ENCODE measurements at regions not wholly inside any gene's neighbourhood (a gene's known extent, or its start where the extent isn't known, plus 50 kb on each side); places are given as distances from the start of the nearest gene placed in this dataset.
A peak's percentile ranks its signal among the peaks of the same experiment; 100 is the strongest.
"Not testable (repeated sequence)": the region's sequence is repeated elsewhere in the genome, so short reads cannot be mapped to it uniquely, and the experiment has no call there.

- FAIRE-seq, result peak; percentile 56
Observed at GRCh38 chr6:8175046-8175777, 72.9 kb upstream of the EEF1E1 start.

GRCh38 chr6:8174571-8174970 lies 72.2 kb upstream of the EEF1E1 start:
- FAIRE-seq, result no peak

GRCh38 chr6:8172530-8172929 lies 70.2 kb upstream of the EEF1E1 start:
- no peak for FAIRE-seq

- peak; percentile 96 for FAIRE-seq
Observed at GRCh38 chr6:8170754-8171153, 68.4 kb upstream of the EEF1E1 start.

GRCh38 chr6:8170245-8170644 lies 67.9 kb upstream of the EEF1E1 start:
- no peak for FAIRE-seq

- peak; percentile 36 for FAIRE-seq
Observed at GRCh38 chr6:8166156-8166555, 63.8 kb upstream of the EEF1E1 start.

- FAIRE-seq, result not testable (repeated sequence)
Observed at GRCh38 chr6:8165008-8165407, 62.7 kb upstream of the EEF1E1 start.

- not testable (repeated sequence) for FAIRE-seq
Observed at GRCh38 chr6:8164281-8164680, 61.9 kb upstream of the EEF1E1 start.

GRCh38 chr6:8159966-8160365 lies 57.6 kb upstream of the EEF1E1 start:
- peak; percentile 33 for FAIRE-seq

- FAIRE-seq, result peak; percentile 98
Observed at GRCh38 chr6:8157839-8158238, 55.5 kb upstream of the EEF1E1 start.

GRCh38 chr6:8155259-8156012 lies 53.1 kb upstream of the EEF1E1 start:
- peak; percentile 13 for FAIRE-seq

Data from G401.6 (cell line).